AG09309 (cell line): ENCODE measurements at regions not wholly inside any gene's neighbourhood (a gene's known extent, or its start where the extent isn't known, plus 50 kb on each side); places are given as distances from the start of the nearest gene placed in this dataset.

Source experiments
- DNase-seq: peaks from one replicate; pipeline ENCODE4 v3.0.0-alpha.2; 2010; ENCODE audit warnings: low read depth
- H3K4me3 ChIP-seq: 2 replicates; pipeline ENCODE4 v1.5.1; 2011; ENCODE audit warnings: mild to moderate bottlenecking, low read depth, low read length, moderate library complexity; ENCODE audit not compliant: control insufficient read depth
- CTCF ChIP-seq: IDR thresholded peaks from 2 replicates; pipeline ENCODE4 v1.5.1; 2011; ENCODE audit warnings: mild to moderate bottlenecking, low read depth, low read length, inconsistent platforms; ENCODE audit not compliant: insufficient read depth, control insufficient read depth; ENCODE audit errors: missing control alignments

GRCh38 chr16:56066617-56067016, 124.7 kb upstream of the GNAO1 start:
- no peak for TF ChIP-seq CTCF
- no peak for DNase-seq
- H3K4me3 ChIP-seq: no peak overlapping the region

GRCh38 chr16:56063111-56063510, 128.2 kb upstream of the GNAO1 start:
- TF ChIP-seq CTCF: no peak
- no peak for DNase-seq
- H3K4me3 ChIP-seq: no peak overlapping the region

GRCh38 chr16:56057151-56057550, 134.1 kb upstream of the GNAO1 start:
- no peak for DNase-seq
- H3K4me3 ChIP-seq: no peak overlapping the region
- no peak for TF ChIP-seq CTCF

- DNase-seq: no peak
- TF ChIP-seq CTCF: no peak
- no peak overlapping the region for H3K4me3 ChIP-seq
Observed at GRCh38 chr16:56050916-56051315, 140.4 kb upstream of the GNAO1 start.

GRCh38 chr16:56048425-56049105, 142.7 kb upstream of the GNAO1 start:
- no peak for TF ChIP-seq CTCF
- no peak for DNase-seq
- no peak overlapping the region for H3K4me3 ChIP-seq

- TF ChIP-seq CTCF: no peak
- H3K4me3 ChIP-seq: no peak overlapping the region
- no peak for DNase-seq
Observed at GRCh38 chr16:56047307-56048234, 143.7 kb upstream of the GNAO1 start.
